GM12873 (cell line): ENCODE measurements at regions not wholly inside any gene's neighbourhood (a gene's known extent, or its start where the extent isn't known, plus 50 kb on each side); places are given as distances from the start of the nearest gene placed in this dataset.

Experiments used
- CTCF ChIP-seq: IDR thresholded peaks from 2 replicates; pipeline ENCODE4 v1.5.1; 2012; ENCODE audit warnings: low read depth, mild to moderate bottlenecking, moderate library complexity, low read length, control low read depth; ENCODE audit not compliant: insufficient read depth; ENCODE audit errors: missing control alignments

DNA sequence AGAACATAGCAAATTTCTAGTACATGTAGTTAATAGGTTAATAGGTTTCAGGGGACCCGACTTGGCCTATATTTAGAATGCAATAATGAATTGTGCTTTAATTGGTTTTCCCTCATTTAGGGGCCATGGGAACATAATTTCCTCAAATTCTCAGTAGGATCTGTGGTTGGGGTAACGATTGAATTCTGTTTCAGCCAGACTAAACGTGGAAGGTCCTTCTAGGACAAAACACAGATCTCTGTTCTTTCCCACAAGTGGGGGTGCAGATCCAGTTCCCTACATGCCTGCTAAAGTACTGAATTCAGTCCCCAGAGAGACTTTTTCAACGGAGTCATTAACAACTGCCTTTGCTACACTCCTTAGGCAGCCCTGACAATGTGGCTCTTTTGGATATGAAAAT lies 50.7 kb upstream of the AGBL1 start:
- no peak for TF ChIP-seq CTCF
